Parathyroid adenoma (tissue), 2 donors: ENCODE measurements at regions not wholly inside any gene's neighbourhood (a gene's known extent, or its start where the extent isn't known, plus 50 kb on each side); places are given as distances from the start of the nearest gene placed in this dataset.

Source experiments
- H2AFZ ChIP-seq: fragments of 300-600 bp; sonication (generic); one replicate; pipeline ENCODE4 v1.7.0; 2017; ENCODE audit warnings: antibody characterized with exemption, mild to moderate bottlenecking
- H3K27ac ChIP-seq: fragments of 300-600 bp; sonication (generic); one replicate; pipeline ENCODE4 v1.7.0; 2017
- H3K27me3 ChIP-seq: fragments of 300-600 bp; sonication (generic); one replicate; pipeline ENCODE4 v1.7.0; 2017; ENCODE audit warnings: low read length; ENCODE audit not compliant: control insufficient read depth, insufficient read depth
- H3K36me3 ChIP-seq: fragments of 300-600 bp; sonication (generic); one replicate; pipeline ENCODE4 v1.7.0; 2017; ENCODE audit warnings: low read length; ENCODE audit not compliant: control insufficient read depth, insufficient read depth
- H3K4me1 ChIP-seq: fragments of 300-600 bp; sonication (generic); one replicate; pipeline ENCODE4 v1.7.0; 2017; ENCODE audit warnings: control low read depth
- H3K4me2 ChIP-seq: fragments of 300-600 bp; sonication (generic); one replicate; pipeline ENCODE4 v1.7.0; 2017; ENCODE audit warnings: low read length
- H3K4me3 ChIP-seq: fragments of 300-600 bp; sonication (generic); one replicate; pipeline ENCODE4 v1.7.0; 2017; ENCODE audit warnings: low read depth, low read length
- H3K79me2 ChIP-seq: fragments of 300-600 bp; sonication (generic); one replicate; pipeline ENCODE4 v1.7.0; 2017; ENCODE audit warnings: control low read depth
- H3K9ac ChIP-seq: fragments of 300-600 bp; sonication (generic); one replicate; pipeline ENCODE4 v1.7.0; 2017; ENCODE audit warnings: mild to moderate bottlenecking
- H3K9me3 ChIP-seq: fragments of 300-600 bp; sonication (generic); one replicate; pipeline ENCODE4 v1.7.0; 2017; ENCODE audit warnings: low read length; ENCODE audit not compliant: control insufficient read depth
- CTCF ChIP-seq: fragments of 300-600 bp; sonication (generic); IDR thresholded peaks from one replicate; pipeline ENCODE4 v1.7.0; 2017; ENCODE audit warnings: antibody characterized with exemption, mild to moderate bottlenecking
- donor health status: primary hyperparathyroidism.

DNA sequence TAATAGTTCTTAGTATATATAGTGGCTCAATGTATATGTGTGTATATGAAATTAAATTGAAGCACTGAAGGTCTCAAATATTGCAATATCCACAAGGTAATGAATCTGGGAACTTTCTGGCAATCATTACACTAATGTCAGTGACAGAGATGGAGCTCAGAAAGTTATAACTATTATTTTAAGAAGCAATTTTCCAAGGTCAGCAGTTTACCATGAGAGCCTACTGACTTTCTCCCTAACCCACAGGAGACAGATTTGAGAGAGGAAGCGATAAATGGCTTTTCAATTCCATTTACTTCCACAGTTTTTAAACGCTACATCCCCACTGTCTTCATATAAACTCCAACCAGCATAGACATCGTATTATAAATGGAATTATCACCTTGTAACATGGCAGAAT is 92.9 kb downstream of the PCTP start:
- H3K27ac ChIP-seq, result no peak overlapping the region
- H3K9ac ChIP-seq, result no peak overlapping the region
- no peak overlapping the region for H3K4me2 ChIP-seq
- no peaks in the 10 kb centered on the region for H3K27me3 ChIP-seq
- no peak overlapping the region for H2AFZ ChIP-seq
- no peak for TF ChIP-seq CTCF
- H3K79me2 ChIP-seq, result no peaks in the 10 kb centered on the region
- no peaks in the 10 kb centered on the region for H3K9me3 ChIP-seq
- H3K4me3 ChIP-seq, result no peak overlapping the region
- no peaks in the 10 kb centered on the region for H3K36me3 ChIP-seq
- H3K4me1 ChIP-seq, result no peaks in the 10 kb centered on the region

GRCh38 chr17:55845385-55845784 is 94.5 kb downstream of the PCTP start:
- no peak overlapping the region for H3K9ac ChIP-seq
- no peaks in the 10 kb centered on the region for H3K9me3 ChIP-seq
- H2AFZ ChIP-seq, result peak overlapping the region; percentile 9
- H3K4me3 ChIP-seq, result no peak overlapping the region
- H3K27ac ChIP-seq, result no peak overlapping the region
- H3K36me3 ChIP-seq, result no peaks in the 10 kb centered on the region
- no peaks in the 10 kb centered on the region for H3K4me1 ChIP-seq
- no peaks in the 10 kb centered on the region for H3K79me2 ChIP-seq
- H3K4me2 ChIP-seq, result no peak overlapping the region
- TF ChIP-seq CTCF, result peak; percentile 25
- no peaks in the 10 kb centered on the region for H3K27me3 ChIP-seq

- TF ChIP-seq CTCF, result no peak
- Histone ChIP-seq H3K4me3 (no peak overlapping the region), H3K27ac (no peak overlapping the region), H3K4me2 (no peak overlapping the region), H2AFZ (no peak overlapping the region), H3K4me1 (no peaks in the 10 kb centered on the region), H3K9ac (no peak overlapping the region), H3K79me2 (no peaks in the 10 kb centered on the region), H3K9me3 (no peaks in the 10 kb centered on the region), H3K27me3 (no peaks in the 10 kb centered on the region), H3K36me3 (no peaks in the 10 kb centered on the region)
These were observed 95.9 kb downstream of the PCTP start for GRCh38 chr17:55846745-55847144.

DNA sequence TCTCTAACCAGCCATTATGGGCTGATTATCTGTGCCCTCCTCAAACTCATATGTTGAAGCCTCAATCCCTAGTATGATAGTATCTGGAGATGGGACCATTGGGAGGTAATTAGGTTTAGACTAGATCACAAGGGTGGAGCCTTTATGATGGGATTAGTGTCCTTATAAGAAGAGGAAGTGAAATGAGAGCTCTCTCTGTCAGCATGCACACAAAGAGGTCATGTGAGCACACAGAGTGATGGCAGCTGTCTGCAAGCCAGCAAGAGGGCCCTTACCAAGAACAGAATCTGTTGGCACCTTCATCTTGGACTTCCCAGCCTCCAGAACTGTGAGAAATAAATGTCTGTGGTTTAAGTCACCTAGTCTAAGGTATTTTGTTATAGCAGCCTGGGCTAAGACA is 101.9 kb downstream of the PCTP start:
- Histone ChIP-seq H2AFZ (no peak overlapping the region), H3K9ac (no peak overlapping the region), H3K27ac (no peak overlapping the region), H3K4me1 (no peaks in the 10 kb centered on the region), H3K36me3 (no peaks in the 10 kb centered on the region), H3K27me3 (no peaks in the 10 kb centered on the region), H3K4me2 (no peak overlapping the region), H3K9me3 (no peaks in the 10 kb centered on the region), H3K79me2 (no peaks in the 10 kb centered on the region), H3K4me3 (no peak overlapping the region)
- no peak for TF ChIP-seq CTCF

DNA sequence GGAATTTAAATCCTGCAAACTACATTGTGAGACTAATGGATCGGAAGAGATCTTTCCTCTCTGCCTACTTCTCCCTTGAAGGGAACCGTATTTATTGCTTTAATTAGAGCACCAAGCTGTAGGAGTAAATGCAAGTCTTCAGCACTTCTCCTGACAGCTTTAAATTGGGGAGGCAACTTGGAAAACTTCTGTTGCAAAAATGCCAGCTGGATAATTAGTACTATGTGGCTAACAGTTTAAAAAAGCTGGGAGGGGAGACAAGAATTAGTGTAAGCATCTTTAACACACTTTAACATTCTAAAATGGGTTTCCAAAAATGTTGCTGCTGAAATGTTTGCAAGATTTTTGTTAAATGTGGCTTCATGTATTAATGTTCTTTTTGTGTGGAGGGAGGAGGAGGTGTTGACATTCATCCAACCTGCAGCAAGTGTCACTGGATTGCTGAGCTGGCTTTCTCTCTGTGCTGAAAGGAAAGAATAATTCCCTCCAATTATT is 108.5 kb downstream of the PCTP start:
- no peak for TF ChIP-seq CTCF
- Histone ChIP-seq H3K4me1 (no peaks in the 10 kb centered on the region), H2AFZ (no peak overlapping the region), H3K4me3 (no peak overlapping the region), H3K36me3 (no peaks in the 10 kb centered on the region), H3K27ac (no peak overlapping the region), H3K4me2 (no peak overlapping the region), H3K9ac (no peak overlapping the region), H3K9me3 (no peaks in the 10 kb centered on the region), H3K79me2 (no peaks in the 10 kb centered on the region), H3K27me3 (no peaks in the 10 kb centered on the region)
